ENCODE measurements at regions not wholly inside any gene's neighbourhood (a gene's known extent, or its start where the extent isn't known, plus 50 kb on each side); places are given as distances from the start of the nearest gene placed in this dataset.

DNA sequence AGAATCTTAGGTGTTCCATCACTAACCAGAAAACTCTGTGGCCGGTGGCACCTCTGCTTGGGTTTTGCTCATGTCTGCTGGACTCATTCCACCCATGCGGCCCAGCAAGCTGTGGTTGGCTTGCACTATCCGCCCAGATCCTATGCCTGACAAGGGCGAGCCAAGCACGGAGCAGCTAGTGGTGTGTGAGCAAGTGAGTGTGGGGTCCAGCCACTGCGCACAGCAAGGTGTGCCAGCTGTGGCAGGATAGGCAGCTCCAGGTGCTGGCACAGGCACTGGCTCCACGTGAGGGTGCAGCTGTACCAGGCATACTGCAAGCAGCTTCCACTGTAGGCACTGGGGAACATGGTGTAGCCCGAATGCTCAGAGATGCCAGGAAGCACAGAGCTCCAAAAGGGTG is 813.7 kb upstream of the CNTN5 start:
- no peak overlapping the region for H2BK5ac ChIP-seq (ENCODE audit: insufficient read length, low read length)
- no peak overlapping the region for H4K91ac ChIP-seq (ENCODE audit: insufficient read length, low read depth, low read length)
- Mint-ChIP-seq H3K9me3 (peaks cover 5 to 9% of the 10 kb centered on the region in 2 experiments; a peak in 3 of 5 replicates), H3K4me1 (no peaks in the 10 kb centered on the region), H3K36me3 (ENCODE audit: insufficient read depth in 1 of 3, low read depth in 3 of 3) (peaks cover 0 to 4% (median 2%) of the 10 kb centered on the region in 3 experiments; a peak in 2 of 7 replicates), H3K27me3 (ENCODE audit: low read depth) (no peaks in the 10 kb centered on the region), H3K4me3 (no peak overlapping the region), H3K27ac (no peak overlapping the region)
- H3K4me2 ChIP-seq (ENCODE audit: insufficient read depth, insufficient read length, low read length) = no peak overlapping the region
- H4K20me1 ChIP-seq (ENCODE audit: control insufficient read depth, insufficient read depth, insufficient read length) = no peaks in the 10 kb centered on the region
- H3K9me3 ChIP-seq (ENCODE audit: control insufficient read depth, low read depth, low read length) = no peaks in the 10 kb centered on the region
- TF ChIP-seq, protein P1, sequence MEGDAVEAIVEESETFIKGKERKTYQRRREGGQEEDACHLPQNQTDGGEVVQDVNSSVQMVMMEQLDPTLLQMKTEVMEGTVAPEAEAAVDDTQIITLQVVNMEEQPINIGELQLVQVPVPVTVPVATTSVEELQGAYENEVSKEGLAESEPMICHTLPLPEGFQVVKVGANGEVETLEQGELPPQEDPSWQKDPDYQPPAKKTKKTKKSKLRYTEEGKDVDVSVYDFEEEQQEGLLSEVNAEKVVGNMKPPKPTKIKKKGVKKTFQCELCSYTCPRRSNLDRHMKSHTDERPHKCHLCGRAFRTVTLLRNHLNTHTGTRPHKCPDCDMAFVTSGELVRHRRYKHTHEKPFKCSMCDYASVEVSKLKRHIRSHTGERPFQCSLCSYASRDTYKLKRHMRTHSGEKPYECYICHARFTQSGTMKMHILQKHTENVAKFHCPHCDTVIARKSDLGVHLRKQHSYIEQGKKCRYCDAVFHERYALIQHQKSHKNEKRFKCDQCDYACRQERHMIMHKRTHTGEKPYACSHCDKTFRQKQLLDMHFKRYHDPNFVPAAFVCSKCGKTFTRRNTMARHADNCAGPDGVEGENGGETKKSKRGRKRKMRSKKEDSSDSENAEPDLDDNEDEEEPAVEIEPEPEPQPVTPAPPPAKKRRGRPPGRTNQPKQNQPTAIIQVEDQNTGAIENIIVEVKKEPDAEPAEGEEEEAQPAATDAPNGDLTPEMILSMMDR (conservative IDR thresholded peaks at IDR 0.05) = no peak
- no peak overlapping the region for H2BK12ac ChIP-seq (ENCODE audit: insufficient read length, low read depth, low read length)
- no peak overlapping the region for H2AK5ac ChIP-seq (ENCODE audit: insufficient read length, low read length)
- H3K4ac ChIP-seq (ENCODE audit: low read depth, low read length) = no peak overlapping the region
- no peaks in the 10 kb centered on the region for H3K23me2 ChIP-seq (ENCODE audit: insufficient read length, low read depth, low read length, poor library complexity, severe bottlenecking)
- no peak overlapping the region for H2BK120ac ChIP-seq (ENCODE audit: low read depth, low read length, poor library complexity, severe bottlenecking)
- no peak overlapping the region for H3T11ph ChIP-seq (ENCODE audit: low read length)
- H3K9ac ChIP-seq (ENCODE audit: extremely low read depth, insufficient read length, low read length) = no peak overlapping the region
- no peaks in the 10 kb centered on the region for H3K79me1 ChIP-seq (ENCODE audit: insufficient read depth, low read depth, low read length, poor library complexity, severe bottlenecking)
- no peak overlapping the region for H3K18ac ChIP-seq (ENCODE audit: insufficient read length, low read depth, low read length)
- H2BK20ac ChIP-seq (ENCODE audit: low read depth, low read length, poor library complexity, severe bottlenecking) = no peak overlapping the region
- H2AFZ ChIP-seq (ENCODE audit: low read length) = no peak overlapping the region
- no CpG with 5 or more reads among the region's 8 CpGs for WGBS (ENCODE audit: extremely low coverage, insufficient read length, low lambda C conversion rate)
- H3K79me2 ChIP-seq (ENCODE audit: insufficient read depth, low read length) = no peaks in the 10 kb centered on the region
- no peaks in the 10 kb centered on the region for H3K4me1 ChIP-seq (ENCODE audit: insufficient read depth, low read length)
- no peak overlapping the region for H4K8ac ChIP-seq (replicated peaks; ENCODE audit: insufficient read length, low read depth, low read length)
- H4K5ac ChIP-seq (ENCODE audit: insufficient read length, low read depth, low read length) = no peak overlapping the region
- no peak overlapping the region for H3K27ac ChIP-seq (ENCODE audit: insufficient read length, low read depth, low read length)
- H3K27me3 ChIP-seq (ENCODE audit: insufficient read depth, low read length) = no peaks in the 10 kb centered on the region
- DNase-seq = no peak
- no peak overlapping the region for H3K23ac ChIP-seq (ENCODE audit: insufficient read length, low read depth, low read length)
- H3K56ac ChIP-seq (ENCODE audit: insufficient read length, low read depth, low read length) = no peak overlapping the region
- H3K14ac ChIP-seq (ENCODE audit: insufficient read depth, low read length) = no peak overlapping the region
- no peak overlapping the region for H2BK15ac ChIP-seq (ENCODE audit: low read depth, low read length)
